Karpas-422 (cell line): ENCODE measurements at regions not wholly inside any gene's neighbourhood (a gene's known extent, or its start where the extent isn't known, plus 50 kb on each side); places are given as distances from the start of the nearest gene placed in this dataset.
"Not testable (repeated sequence)": the region's sequence is repeated elsewhere in the genome, so short reads cannot be mapped to it uniquely, and the experiment has no call there.

Experiments used
- DNase-seq: peaks from one replicate; pipeline ENCODE4 v3.0.0-alpha.2; 2015
- H2AFZ ChIP-seq: fragments of 200-600 bp; sonication (generic); 2 replicates; pipeline ENCODE4 v1.6.1; 2014; ENCODE audit warnings: antibody characterized with exemption, low read length, mixed read lengths
- H3K27ac ChIP-seq: fragments of 200-600 bp; sonication (generic); 2 replicates; pipeline ENCODE4 v1.5.1; 2014; ENCODE audit warnings: mild to moderate bottlenecking, low read length, moderate library complexity
- H3K27me3 ChIP-seq: fragments of 200-600 bp; sonication (generic); 2 replicates; pipeline ENCODE4 v1.6.1; 2014; ENCODE audit warnings: low read length, mixed read lengths
- H3K36me3 ChIP-seq: fragments of 200-600 bp; sonication (generic); 2 replicates; pipeline ENCODE4 v1.6.1; 2014; ENCODE audit warnings: low read length, mixed read lengths; ENCODE audit not compliant: insufficient read depth
- H3K4me1 ChIP-seq: fragments of 200-600 bp; sonication (generic); 2 replicates; pipeline ENCODE4 v1.6.1; 2014; ENCODE audit warnings: mild to moderate bottlenecking, low read length, mixed read lengths
- H3K4me2 ChIP-seq: fragments of 200-600 bp; sonication (generic); 2 replicates; pipeline ENCODE4 v1.6.1; 2014; ENCODE audit warnings: low read length, low read depth, mild to moderate bottlenecking; ENCODE audit not compliant: poor library complexity, severe bottlenecking
- H3K4me3 ChIP-seq: fragments of 200-600 bp; sonication (generic); 2 replicates; pipeline ENCODE4 v1.5.1; 2014; ENCODE audit warnings: mild to moderate bottlenecking, antibody characterized with exemption, low read length, mixed read lengths
- H3K79me2 ChIP-seq: fragments of 200-600 bp; sonication (generic); 2 replicates; pipeline ENCODE4 v1.6.1; 2014; ENCODE audit warnings: mild to moderate bottlenecking, low read length, mixed read lengths
- H3K9ac ChIP-seq: fragments of 200-600 bp; sonication (generic); 2 replicates; pipeline ENCODE4 v1.6.0; 2014; ENCODE audit warnings: low read length
- H3K9me2 ChIP-seq: fragments of 200-600 bp; sonication (generic), shearing (Covaris generic); replicated peaks from 2 replicates; pipeline ENCODE4 v1.6.0; 2014; ENCODE audit warnings: mild to moderate bottlenecking, low read length, moderate library complexity; ENCODE audit not compliant: insufficient read depth
- H3K9me3 ChIP-seq: fragments of 300-700, 200-600 bp; sonication (generic); 2 replicates; pipeline ENCODE4 v1.6.1; 2014; ENCODE audit warnings: low read length, mixed read lengths
- H4K20me1 ChIP-seq: fragments of 200-600 bp; sonication (generic); 2 replicates; pipeline ENCODE4 v1.6.1; 2014; ENCODE audit warnings: mild to moderate bottlenecking, antibody characterized with exemption, low read length, low read depth; ENCODE audit not compliant: insufficient read depth

- H3K79me2 ChIP-seq, result no peaks in the 10 kb centered on the region
Observed at GRCh38 chr12:88716240-88716639, 136.0 kb upstream of the KITLG start.

GRCh38 chr12:88715673-88716072, 135.4 kb upstream of the KITLG start:
- H3K27me3 ChIP-seq, result no peaks in the 10 kb centered on the region
- no peak overlapping the region for H3K27ac ChIP-seq
- no peak overlapping the region for H3K4me2 ChIP-seq
- H2AFZ ChIP-seq, result no peak overlapping the region
- H3K79me2 ChIP-seq, result no peaks in the 10 kb centered on the region
- H3K4me3 ChIP-seq, result no peak overlapping the region
- DNase-seq, result no peak
- H3K9ac ChIP-seq, result no peak overlapping the region
- H3K4me1 ChIP-seq, result no peaks in the 10 kb centered on the region
- H3K36me3 ChIP-seq, result no peaks in the 10 kb centered on the region
- peaks cover 5% of the 10 kb centered on the region for H3K9me3 ChIP-seq
- H3K9me2 ChIP-seq, result no peaks in the 10 kb centered on the region
- no peaks in the 10 kb centered on the region for H4K20me1 ChIP-seq

More at GRCh38 chr12:88716240-88716639, 136.0 kb upstream of the KITLG start:
- Histone ChIP-seq H3K9me2 (no peaks in the 10 kb centered on the region), H4K20me1 (no peaks in the 10 kb centered on the region), H3K27me3 (no peaks in the 10 kb centered on the region), H2AFZ (no peak overlapping the region), H3K4me2 (no peak overlapping the region), H3K36me3 (no peaks in the 10 kb centered on the region), H3K9ac (no peak overlapping the region), H3K27ac (no peak overlapping the region), H3K4me1 (no peaks in the 10 kb centered on the region), H3K9me3 (peaks cover 5% of the 10 kb centered on the region), H3K4me3 (no peak overlapping the region)
- DNase-seq, result no peak

GRCh38 chr12:88714263-88714882, 134.1 kb upstream of the KITLG start:
- not testable (repeated sequence) for H3K27ac ChIP-seq, H3K36me3 ChIP-seq, H3K9ac ChIP-seq, H3K9me3 ChIP-seq, H3K4me3 ChIP-seq, DNase-seq, H3K27me3 ChIP-seq, H2AFZ ChIP-seq, H4K20me1 ChIP-seq, H3K4me2 ChIP-seq, H3K9me2 ChIP-seq, H3K4me1 ChIP-seq, H3K79me2 ChIP-seq

- no peak overlapping the region for H3K9ac ChIP-seq
- no peaks in the 10 kb centered on the region for H3K36me3 ChIP-seq
- H3K4me3 ChIP-seq, result no peak overlapping the region
- no peaks in the 10 kb centered on the region for H3K79me2 ChIP-seq
- H3K27me3 ChIP-seq, result no peaks in the 10 kb centered on the region
- DNase-seq, result no peak
- H3K27ac ChIP-seq, result no peak overlapping the region
- H3K9me3 ChIP-seq, result peaks cover 13% of the 10 kb centered on the region; the same call in 1 of the 2 replicates
- no peak overlapping the region for H3K4me2 ChIP-seq
- no peaks in the 10 kb centered on the region for H3K4me1 ChIP-seq
- no peak overlapping the region for H2AFZ ChIP-seq
- H4K20me1 ChIP-seq, result no peaks in the 10 kb centered on the region
- H3K9me2 ChIP-seq, result no peaks in the 10 kb centered on the region
Observed at GRCh38 chr12:88707800-88708199, 127.5 kb upstream of the KITLG start.

- Histone ChIP-seq H3K4me1 (no peaks in the 10 kb centered on the region), H4K20me1 (no peaks in the 10 kb centered on the region), H2AFZ (no peak overlapping the region), H3K4me3 (no peak overlapping the region), H3K9ac (no peak overlapping the region), H3K27ac (no peak overlapping the region), H3K9me2 (no peaks in the 10 kb centered on the region), H3K27me3 (no peaks in the 10 kb centered on the region), H3K9me3 (peaks cover 13% of the 10 kb centered on the region; the same call in 1 of the 2 replicates), H3K79me2 (no peaks in the 10 kb centered on the region), H3K4me2 (no peak overlapping the region), H3K36me3 (no peaks in the 10 kb centered on the region)
- no peak for DNase-seq
Observed at GRCh38 chr12:88706286-88706685, 126.0 kb upstream of the KITLG start.

- Histone ChIP-seq H3K27ac (no peak overlapping the region), H3K4me2 (no peak overlapping the region), H4K20me1 (no peaks in the 10 kb centered on the region), H3K9me3 (peaks cover 16% of the 10 kb centered on the region; the same call in 1 of the 2 replicates), H3K9me2 (no peaks in the 10 kb centered on the region), H3K36me3 (no peaks in the 10 kb centered on the region), H3K4me3 (no peak overlapping the region), H3K27me3 (no peaks in the 10 kb centered on the region), H3K4me1 (no peaks in the 10 kb centered on the region), H3K9ac (no peak overlapping the region), H2AFZ (no peak overlapping the region), H3K79me2 (no peaks in the 10 kb centered on the region)
- DNase-seq, result no peak
Observed at GRCh38 chr12:88703790-88704189, 123.5 kb upstream of the KITLG start.

GRCh38 chr12:88698471-88698870, 118.2 kb upstream of the KITLG start:
- Histone ChIP-seq H3K27ac (no peak overlapping the region), H3K9ac (no peak overlapping the region), H3K36me3 (no peaks in the 10 kb centered on the region), H3K27me3 (no peaks in the 10 kb centered on the region), H3K9me3 (peaks cover 6% of the 10 kb centered on the region; the same call in 1 of the 2 replicates), H3K4me3 (no peak overlapping the region), H3K4me1 (no peaks in the 10 kb centered on the region), H3K4me2 (no peak overlapping the region), H2AFZ (no peak overlapping the region), H3K9me2 (no peaks in the 10 kb centered on the region), H3K79me2 (no peaks in the 10 kb centered on the region), H4K20me1 (no peaks in the 10 kb centered on the region)
- DNase-seq, result no peak

GRCh38 chr12:88693837-88694445, 113.7 kb upstream of the KITLG start:
- Histone ChIP-seq H3K27ac (no peak overlapping the region), H3K4me2 (no peak overlapping the region), H3K9ac (no peak overlapping the region), H3K27me3 (no peaks in the 10 kb centered on the region), H3K9me3 (peaks cover 3% of the 10 kb centered on the region; the same call in 1 of the 2 replicates), H3K9me2 (no peaks in the 10 kb centered on the region), H3K79me2 (no peaks in the 10 kb centered on the region), H3K4me3 (no peak overlapping the region), H3K4me1 (no peaks in the 10 kb centered on the region), H4K20me1 (no peaks in the 10 kb centered on the region), H3K36me3 (no peaks in the 10 kb centered on the region), H2AFZ (no peak overlapping the region)
- no peak for DNase-seq
